ENCODE measurements at regions not wholly inside any gene's neighbourhood (a gene's known extent, or its start where the extent isn't known, plus 50 kb on each side); places are given as distances from the start of the nearest gene placed in this dataset.

DNA sequence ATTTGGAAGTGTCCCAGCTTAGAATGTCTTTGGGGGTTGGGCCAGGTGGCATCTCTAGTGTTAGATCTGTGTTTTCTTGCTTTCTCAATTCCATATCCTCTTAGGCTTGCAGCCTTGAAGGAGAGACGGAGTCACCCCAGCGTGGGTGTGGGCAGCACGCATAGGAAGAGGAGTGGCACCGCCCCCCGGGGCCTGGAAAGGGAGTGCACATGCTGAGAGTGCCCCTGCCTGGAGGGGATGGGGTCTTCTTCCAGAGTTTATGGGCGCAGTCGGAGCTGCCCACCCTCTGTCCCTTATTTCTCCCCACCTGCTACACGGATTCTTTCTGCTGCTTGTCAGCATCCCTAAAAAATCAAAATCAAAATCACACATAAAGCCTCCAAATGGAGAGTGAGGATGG lies 309.7 kb downstream of the QKI start:
- 92% methylated on average over 8 of the region's 8 CpGs for WGBS
- H3K36me3 ChIP-seq, result no peaks in the 10 kb centered on the region
- DNase-seq (ENCODE audit: low spot score in 2 of 2), result peak in 1 of 2 donors; percentile 55
- TF ChIP-seq, protein P1, sequence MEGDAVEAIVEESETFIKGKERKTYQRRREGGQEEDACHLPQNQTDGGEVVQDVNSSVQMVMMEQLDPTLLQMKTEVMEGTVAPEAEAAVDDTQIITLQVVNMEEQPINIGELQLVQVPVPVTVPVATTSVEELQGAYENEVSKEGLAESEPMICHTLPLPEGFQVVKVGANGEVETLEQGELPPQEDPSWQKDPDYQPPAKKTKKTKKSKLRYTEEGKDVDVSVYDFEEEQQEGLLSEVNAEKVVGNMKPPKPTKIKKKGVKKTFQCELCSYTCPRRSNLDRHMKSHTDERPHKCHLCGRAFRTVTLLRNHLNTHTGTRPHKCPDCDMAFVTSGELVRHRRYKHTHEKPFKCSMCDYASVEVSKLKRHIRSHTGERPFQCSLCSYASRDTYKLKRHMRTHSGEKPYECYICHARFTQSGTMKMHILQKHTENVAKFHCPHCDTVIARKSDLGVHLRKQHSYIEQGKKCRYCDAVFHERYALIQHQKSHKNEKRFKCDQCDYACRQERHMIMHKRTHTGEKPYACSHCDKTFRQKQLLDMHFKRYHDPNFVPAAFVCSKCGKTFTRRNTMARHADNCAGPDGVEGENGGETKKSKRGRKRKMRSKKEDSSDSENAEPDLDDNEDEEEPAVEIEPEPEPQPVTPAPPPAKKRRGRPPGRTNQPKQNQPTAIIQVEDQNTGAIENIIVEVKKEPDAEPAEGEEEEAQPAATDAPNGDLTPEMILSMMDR (IDR thresholded peaks at IDR 0.05), result no peak
- TF ChIP-seq EP300 (IDR thresholded peaks at IDR 0.05) (no peak), POLR2AphosphoS5 (IDR thresholded peaks at IDR 0.05) (no peak), POLR2A (IDR thresholded peaks at IDR 0.05) (no peak)
- no peaks in the 10 kb centered on the region for H3K4me1 ChIP-seq
- no peaks in the 10 kb centered on the region for H3K27me3 ChIP-seq
- no peak overlapping the region for H3K27ac ChIP-seq
- no peak overlapping the region for H3K4me3 ChIP-seq
- no peaks in the 10 kb centered on the region for H3K9me3 ChIP-seq

DNA sequence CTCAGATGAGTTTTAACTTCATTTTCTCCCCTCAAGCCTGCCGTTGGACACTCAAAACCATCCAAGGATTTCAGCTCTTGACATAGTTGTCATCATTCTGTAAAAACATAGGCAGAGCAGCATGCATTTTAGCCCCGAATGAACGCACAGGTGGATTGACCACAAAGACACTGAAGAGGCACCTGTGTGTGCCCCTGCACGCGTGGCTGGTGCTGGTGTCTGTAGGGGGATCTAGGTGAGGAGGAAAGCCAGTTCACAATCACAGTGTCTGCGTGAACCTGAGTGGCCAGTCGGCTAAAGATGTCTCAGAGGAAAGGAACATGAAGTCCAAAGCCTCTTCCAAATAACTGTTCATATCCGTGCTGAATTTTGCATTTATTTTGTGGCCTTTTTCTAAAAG lies 309.2 kb downstream of the QKI start:
- Histone ChIP-seq H3K9me3 (no peaks in the 10 kb centered on the region), H3K36me3 (no peaks in the 10 kb centered on the region), H3K27me3 (no peaks in the 10 kb centered on the region), H3K27ac (no peak overlapping the region), H3K4me3 (no peak overlapping the region), H3K4me1 (no peaks in the 10 kb centered on the region)
- peak in 1 of 2 donors; percentile 40 for DNase-seq (ENCODE audit: low spot score in 2 of 2)
- WGBS, result 96% methylated on average over 8 of the region's 8 CpGs
- TF ChIP-seq EP300 (IDR thresholded peaks at IDR 0.05) (no peak), POLR2AphosphoS5 (IDR thresholded peaks at IDR 0.05) (no peak), POLR2A (IDR thresholded peaks at IDR 0.05) (no peak)
- TF ChIP-seq, protein P1 (IDR thresholded peaks at IDR 0.05), result no peak

DNA sequence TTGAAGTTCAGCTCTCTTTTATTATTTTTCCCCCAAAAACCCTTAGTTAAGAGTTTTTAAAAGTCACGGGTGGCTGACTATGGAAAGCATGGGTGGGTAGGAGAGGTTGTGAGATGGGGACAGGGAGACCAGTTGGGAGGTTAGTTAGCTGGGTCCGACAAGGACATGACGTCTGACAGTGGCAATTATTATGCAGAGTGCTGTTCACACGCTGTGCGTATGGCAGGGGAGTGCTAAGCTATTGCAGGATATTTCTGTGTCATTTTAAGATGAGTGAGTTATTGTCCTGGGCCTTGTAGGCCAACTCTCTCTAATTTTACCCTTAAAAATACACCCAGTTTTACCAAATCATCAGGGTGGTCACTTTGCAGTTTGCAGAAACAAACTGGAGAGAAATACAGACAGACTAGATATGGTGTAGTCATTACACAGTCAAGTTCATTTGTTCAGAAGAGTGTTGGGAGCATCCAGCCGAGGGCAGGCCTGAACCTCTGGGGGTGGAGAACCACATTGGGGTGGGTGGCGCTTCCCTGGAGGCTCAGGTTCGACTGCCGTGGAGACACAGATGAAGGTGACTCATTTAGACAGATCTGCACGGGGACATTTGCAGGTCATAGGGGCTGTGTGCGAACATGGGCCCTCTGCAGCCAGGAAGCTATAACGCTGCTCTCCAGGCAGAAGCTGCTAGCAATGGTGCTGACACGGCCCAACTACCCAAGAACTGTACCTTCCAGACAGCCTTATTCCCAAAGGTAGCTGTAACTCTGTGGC lies 307.6 kb downstream of the QKI start:
- Histone ChIP-seq H3K27ac (no peak overlapping the region), H3K4me1 (no peaks in the 10 kb centered on the region), H3K36me3 (no peaks in the 10 kb centered on the region), H3K27me3 (no peaks in the 10 kb centered on the region), H3K9me3 (no peaks in the 10 kb centered on the region), H3K4me3 (no peak overlapping the region)
- DNase-seq (ENCODE audit: low spot score in 2 of 2), result peak in 1 of 2 donors; percentile 40
- WGBS, result 91% methylated on average over 13 of the region's 13 CpGs
- TF ChIP-seq, protein P1 (IDR thresholded peaks at IDR 0.05), result no peak
- TF ChIP-seq POLR2A (IDR thresholded peaks at IDR 0.05), result no peak
- TF ChIP-seq POLR2AphosphoS5 (IDR thresholded peaks at IDR 0.05), result no peak
- no peak for TF ChIP-seq EP300 (IDR thresholded peaks at IDR 0.05)

DNA sequence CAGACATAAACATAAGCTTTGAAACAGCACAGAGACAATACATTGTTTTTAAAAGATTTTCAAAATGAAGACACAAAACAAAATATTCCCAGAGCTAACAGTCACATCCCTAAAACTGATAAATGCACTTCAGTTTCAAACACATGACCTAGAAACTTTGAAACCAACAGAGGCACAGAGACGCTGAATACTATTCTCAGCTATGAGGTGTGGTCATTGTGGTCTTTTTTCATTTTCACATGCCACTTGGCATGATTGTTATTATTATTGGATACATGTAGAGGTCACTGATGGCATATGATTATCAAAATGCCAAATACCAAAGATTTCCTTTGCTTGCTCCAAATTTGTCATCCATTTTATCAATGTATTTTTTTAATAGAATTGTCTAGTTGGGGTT lies 306.9 kb downstream of the QKI start:
- TF ChIP-seq POLR2A (IDR thresholded peaks at IDR 0.05) (no peak), EP300 (IDR thresholded peaks at IDR 0.05) (no peak)
- TF ChIP-seq, protein P1 (IDR thresholded peaks at IDR 0.05), result no peak
- Histone ChIP-seq H3K9me3 (no peaks in the 10 kb centered on the region), H3K27ac (no peak overlapping the region), H3K36me3 (no peaks in the 10 kb centered on the region), H3K27me3 (no peaks in the 10 kb centered on the region), H3K4me1 (no peaks in the 10 kb centered on the region), H3K4me3 (no peak overlapping the region)
- DNase-seq (ENCODE audit: low spot score in 2 of 2), result no peak
- 70% methylated on average over 1 of the region's 1 CpG for WGBS

DNA sequence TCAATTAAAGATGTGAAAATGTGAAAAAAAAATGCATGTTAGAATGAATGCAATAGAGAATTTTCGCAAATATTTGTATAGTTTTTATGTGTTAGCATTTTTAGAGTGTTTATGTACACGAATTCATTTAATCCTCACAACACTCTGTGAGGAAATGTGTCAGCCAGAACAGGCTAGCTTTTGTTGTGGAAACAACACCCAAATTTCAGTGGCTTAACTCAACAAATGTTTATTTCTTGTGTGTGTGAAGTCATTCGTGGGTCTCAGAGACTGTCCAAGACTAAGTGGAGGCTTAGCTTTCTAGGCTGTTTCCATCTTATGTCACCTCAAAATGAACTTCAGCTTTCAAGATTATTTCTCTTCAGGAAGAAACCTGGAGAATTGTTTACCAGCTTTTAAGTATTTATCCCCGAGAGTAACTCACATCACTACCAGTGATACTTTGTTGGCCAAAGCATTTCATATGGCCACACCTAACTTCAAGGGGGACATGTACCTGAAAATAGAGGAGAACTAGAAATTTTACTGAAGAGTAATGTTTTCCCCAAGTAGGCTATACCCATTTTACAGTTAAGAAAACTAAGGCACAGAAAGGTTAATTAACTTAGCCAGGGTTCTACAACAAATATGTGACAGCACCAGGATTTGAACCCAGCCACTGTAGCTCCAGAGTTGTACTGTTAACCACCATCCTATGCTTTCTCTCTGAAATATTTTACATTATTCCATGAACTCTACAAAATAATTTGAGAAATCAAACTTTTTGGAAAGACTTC lies 306.1 kb downstream of the QKI start:
- no peaks in the 10 kb centered on the region for H3K4me1 ChIP-seq
- no peak overlapping the region for H3K4me3 ChIP-seq
- no peaks in the 10 kb centered on the region for H3K36me3 ChIP-seq
- no peaks in the 10 kb centered on the region for H3K27me3 ChIP-seq
- 76% methylated on average over 4 of the region's 4 CpGs for WGBS
- DNase-seq (ENCODE audit: low spot score in 2 of 2), result no peak
- no peaks in the 10 kb centered on the region for H3K9me3 ChIP-seq
- H3K27ac ChIP-seq, result no peak overlapping the region
- TF ChIP-seq, protein P1 (IDR thresholded peaks at IDR 0.05), result no peak
- TF ChIP-seq POLR2AphosphoS5 (IDR thresholded peaks at IDR 0.05), result no peak
- TF ChIP-seq POLR2A (IDR thresholded peaks at IDR 0.05), result no peak
- no peak for TF ChIP-seq EP300 (IDR thresholded peaks at IDR 0.05)
